ENCODE measurements at regions not wholly inside any gene's neighbourhood (a gene's known extent, or its start where the extent isn't known, plus 50 kb on each side); places are given as distances from the start of the nearest gene placed in this dataset.

DNA sequence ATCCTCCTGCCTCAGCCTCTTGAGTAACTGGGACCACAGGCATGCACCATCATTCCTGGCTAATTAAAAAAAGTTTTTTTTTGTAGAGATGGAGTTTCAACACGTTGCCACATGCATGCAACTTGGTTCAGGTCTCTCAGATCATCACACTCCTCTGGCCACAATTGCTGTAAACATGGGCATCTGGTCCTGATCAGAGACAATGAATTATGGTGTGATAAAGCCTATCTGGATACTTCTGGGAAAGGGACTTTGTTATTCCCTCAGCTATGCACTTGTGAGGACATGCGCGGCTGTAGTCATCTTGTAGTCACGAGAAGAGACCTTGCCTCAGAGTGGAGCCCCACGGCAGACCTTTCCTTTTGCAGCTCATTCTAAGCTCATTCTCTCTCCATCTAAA, 210.9 kb upstream of the ZFP64 start:
- TF ChIP-seq, protein P1, sequence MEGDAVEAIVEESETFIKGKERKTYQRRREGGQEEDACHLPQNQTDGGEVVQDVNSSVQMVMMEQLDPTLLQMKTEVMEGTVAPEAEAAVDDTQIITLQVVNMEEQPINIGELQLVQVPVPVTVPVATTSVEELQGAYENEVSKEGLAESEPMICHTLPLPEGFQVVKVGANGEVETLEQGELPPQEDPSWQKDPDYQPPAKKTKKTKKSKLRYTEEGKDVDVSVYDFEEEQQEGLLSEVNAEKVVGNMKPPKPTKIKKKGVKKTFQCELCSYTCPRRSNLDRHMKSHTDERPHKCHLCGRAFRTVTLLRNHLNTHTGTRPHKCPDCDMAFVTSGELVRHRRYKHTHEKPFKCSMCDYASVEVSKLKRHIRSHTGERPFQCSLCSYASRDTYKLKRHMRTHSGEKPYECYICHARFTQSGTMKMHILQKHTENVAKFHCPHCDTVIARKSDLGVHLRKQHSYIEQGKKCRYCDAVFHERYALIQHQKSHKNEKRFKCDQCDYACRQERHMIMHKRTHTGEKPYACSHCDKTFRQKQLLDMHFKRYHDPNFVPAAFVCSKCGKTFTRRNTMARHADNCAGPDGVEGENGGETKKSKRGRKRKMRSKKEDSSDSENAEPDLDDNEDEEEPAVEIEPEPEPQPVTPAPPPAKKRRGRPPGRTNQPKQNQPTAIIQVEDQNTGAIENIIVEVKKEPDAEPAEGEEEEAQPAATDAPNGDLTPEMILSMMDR (IDR thresholded peaks at IDR 0.05; ENCODE audit: low read depth, low read length, missing input control) = no peak
- TF ChIP-seq, protein P2, sequence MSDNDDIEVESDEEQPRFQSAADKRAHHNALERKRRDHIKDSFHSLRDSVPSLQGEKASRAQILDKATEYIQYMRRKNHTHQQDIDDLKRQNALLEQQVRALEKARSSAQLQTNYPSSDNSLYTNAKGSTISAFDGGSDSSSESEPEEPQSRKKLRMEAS (IDR thresholded peaks at IDR 0.05) = no peak
- no peak for TF ChIP-seq SP1 (IDR thresholded peaks at IDR 0.05)
- no peak for TF ChIP-seq RAD21 (IDR thresholded peaks at IDR 0.05)
- TF ChIP-seq, protein P3, sequence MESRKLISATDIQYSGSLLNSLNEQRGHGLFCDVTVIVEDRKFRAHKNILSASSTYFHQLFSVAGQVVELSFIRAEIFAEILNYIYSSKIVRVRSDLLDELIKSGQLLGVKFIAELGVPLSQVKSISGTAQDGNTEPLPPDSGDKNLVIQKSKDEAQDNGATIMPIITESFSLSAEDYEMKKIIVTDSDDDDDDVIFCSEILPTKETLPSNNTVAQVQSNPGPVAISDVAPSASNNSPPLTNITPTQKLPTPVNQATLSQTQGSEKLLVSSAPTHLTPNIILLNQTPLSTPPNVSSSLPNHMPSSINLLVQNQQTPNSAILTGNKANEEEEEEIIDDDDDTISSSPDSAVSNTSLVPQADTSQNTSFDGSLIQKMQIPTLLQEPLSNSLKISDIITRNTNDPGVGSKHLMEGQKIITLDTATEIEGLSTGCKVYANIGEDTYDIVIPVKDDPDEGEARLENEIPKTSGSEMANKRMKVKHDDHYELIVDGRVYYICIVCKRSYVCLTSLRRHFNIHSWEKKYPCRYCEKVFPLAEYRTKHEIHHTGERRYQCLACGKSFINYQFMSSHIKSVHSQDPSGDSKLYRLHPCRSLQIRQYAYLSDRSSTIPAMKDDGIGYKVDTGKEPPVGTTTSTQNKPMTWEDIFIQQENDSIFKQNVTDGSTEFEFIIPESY (IDR thresholded peaks at IDR 0.05) = no peak
- TF ChIP-seq JUND (IDR thresholded peaks at IDR 0.05) = no peak
- no peak for TF ChIP-seq EGR1 (IDR thresholded peaks at IDR 0.05; ENCODE audit: low read depth in 2 of 2)
- TF ChIP-seq, protein P4, sequence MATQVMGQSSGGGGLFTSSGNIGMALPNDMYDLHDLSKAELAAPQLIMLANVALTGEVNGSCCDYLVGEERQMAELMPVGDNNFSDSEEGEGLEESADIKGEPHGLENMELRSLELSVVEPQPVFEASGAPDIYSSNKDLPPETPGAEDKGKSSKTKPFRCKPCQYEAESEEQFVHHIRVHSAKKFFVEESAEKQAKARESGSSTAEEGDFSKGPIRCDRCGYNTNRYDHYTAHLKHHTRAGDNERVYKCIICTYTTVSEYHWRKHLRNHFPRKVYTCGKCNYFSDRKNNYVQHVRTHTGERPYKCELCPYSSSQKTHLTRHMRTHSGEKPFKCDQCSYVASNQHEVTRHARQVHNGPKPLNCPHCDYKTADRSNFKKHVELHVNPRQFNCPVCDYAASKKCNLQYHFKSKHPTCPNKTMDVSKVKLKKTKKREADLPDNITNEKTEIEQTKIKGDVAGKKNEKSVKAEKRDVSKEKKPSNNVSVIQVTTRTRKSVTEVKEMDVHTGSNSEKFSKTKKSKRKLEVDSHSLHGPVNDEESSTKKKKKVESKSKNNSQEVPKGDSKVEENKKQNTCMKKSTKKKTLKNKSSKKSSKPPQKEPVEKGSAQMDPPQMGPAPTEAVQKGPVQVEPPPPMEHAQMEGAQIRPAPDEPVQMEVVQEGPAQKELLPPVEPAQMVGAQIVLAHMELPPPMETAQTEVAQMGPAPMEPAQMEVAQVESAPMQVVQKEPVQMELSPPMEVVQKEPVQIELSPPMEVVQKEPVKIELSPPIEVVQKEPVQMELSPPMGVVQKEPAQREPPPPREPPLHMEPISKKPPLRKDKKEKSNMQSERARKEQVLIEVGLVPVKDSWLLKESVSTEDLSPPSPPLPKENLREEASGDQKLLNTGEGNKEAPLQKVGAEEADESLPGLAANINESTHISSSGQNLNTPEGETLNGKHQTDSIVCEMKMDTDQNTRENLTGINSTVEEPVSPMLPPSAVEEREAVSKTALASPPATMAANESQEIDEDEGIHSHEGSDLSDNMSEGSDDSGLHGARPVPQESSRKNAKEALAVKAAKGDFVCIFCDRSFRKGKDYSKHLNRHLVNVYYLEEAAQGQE (IDR thresholded peaks at IDR 0.05) = no peak
- TF ChIP-seq TAF1 (conservative IDR thresholded peaks at IDR 0.05) = no peak
